Lower leg skin (tissue), 4 donors: ENCODE measurements at regions not wholly inside any gene's neighbourhood (a gene's known extent, or its start where the extent isn't known, plus 50 kb on each side); places are given as distances from the start of the nearest gene placed in this dataset.

Experiments
- DNase-seq, 2 donors: peaks; one replicate each; pipeline ENCODE4 v3.0.0-alpha.2; 2019; ENCODE audit warnings: low spot score in 2 of 2
- H3K4me3 ChIP-seq: fragments of 200-600 bp; sonication (generic); 2 replicates; pipeline ENCODE4 v1.5.1; 2017; ENCODE audit warnings: mild to moderate bottlenecking, low read depth; ENCODE audit not compliant: poor library complexity, severe bottlenecking
- CTCF ChIP-seq, 3 donors: fragments of 450-650 bp; IDR thresholded peaks; one replicate each; pipeline ENCODE4 v1.5.1; 2016; ENCODE audit warnings: antibody characterized with exemption in 3 of 3, mild to moderate bottlenecking in 3 of 3, moderate library complexity in 2 of 3
- POLR2A ChIP-seq, 2 donors: fragments of 450-650 bp; IDR thresholded peaks; one replicate each; pipeline ENCODE4 v1.6.1; 2016 to 2017; ENCODE audit warnings: antibody characterized with exemption in 2 of 2, mild to moderate bottlenecking in 1 of 2, moderate library complexity in 1 of 2
- WGBS, 2 donors: methylation state at CpG; one replicate each; pipeline ENCODE4 v1.1.5; 2018; 5-methylcytosine and 5-hydroxymethylcytosine counted together
- intact Hi-C: fragments of 100-400 bp; cut with DNase I; formaldehyde crosslinking; loops from one replicate; pipeline ENCODE4 v1.15.0; 2023; ENCODE audit warnings: low total_unique reads

DNA sequence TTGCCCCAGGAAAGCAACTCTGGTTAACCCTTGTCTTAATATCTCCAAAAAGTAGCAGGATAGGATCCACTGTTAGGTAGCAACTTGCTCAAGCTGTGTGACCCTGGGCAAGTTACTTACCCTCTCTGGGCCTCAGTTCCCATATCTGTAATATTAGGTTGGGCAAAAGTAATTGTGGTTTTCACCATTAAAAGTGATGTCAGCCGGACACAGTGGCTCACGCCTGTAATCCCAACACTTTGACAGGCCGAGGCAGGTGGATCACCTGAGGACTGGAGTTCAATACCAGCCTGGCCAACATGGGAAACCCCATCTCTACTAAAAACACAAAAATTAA lies 179.3 kb downstream of the FOXL1 start:
- 89 to 97% methylated on average over 3 of the region's 3 CpGs for WGBS, 2 donors
- no peak for DNase-seq
- no peak overlapping the region for H3K4me3 ChIP-seq
- no peak for TF ChIP-seq CTCF (IDR thresholded peaks at IDR 0.05)
- TF ChIP-seq POLR2A (IDR thresholded peaks at IDR 0.05) = no peak
- intact Hi-C loops = no loop called here

DNA sequence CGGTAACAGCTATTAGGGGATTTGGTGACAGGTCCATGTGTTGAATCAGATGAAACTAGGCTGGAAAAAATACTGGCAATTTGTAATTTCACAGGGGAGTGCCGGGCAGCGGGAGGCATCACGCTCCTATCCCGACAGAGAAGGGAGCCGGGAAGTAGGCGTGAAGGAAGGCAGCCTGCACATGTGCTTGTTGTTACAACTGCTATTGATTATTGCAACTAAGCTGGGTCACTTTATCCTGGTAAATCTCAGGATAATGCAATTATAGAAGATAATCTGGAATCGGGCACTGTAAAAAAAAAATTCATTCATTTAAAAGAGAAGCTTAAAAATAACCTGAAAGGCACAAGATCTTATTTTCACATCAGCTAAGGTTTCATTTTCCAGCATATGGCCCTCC lies 180.6 kb downstream of the FOXL1 start:
- no peak for TF ChIP-seq CTCF (IDR thresholded peaks at IDR 0.05)
- no peak for TF ChIP-seq POLR2A (IDR thresholded peaks at IDR 0.05)
- intact Hi-C loops = no loop called here
- DNase-seq = no peak
- no peak overlapping the region for H3K4me3 ChIP-seq
- WGBS, 2 donors = 59 to 60% methylated on average over 8 of the region's 8 CpGs

GRCh38 chr16:86761111-86762031 lies 183.0 kb downstream of the FOXL1 start:
- H3K4me3 ChIP-seq = no peak overlapping the region
- WGBS, 2 donors = 19% methylated on average over 29 of the region's 29 CpGs
- TF ChIP-seq POLR2A (IDR thresholded peaks at IDR 0.05) (no peak), CTCF (IDR thresholded peaks at IDR 0.05) (no peak)
- intact Hi-C loops = no loop called here
- peak in 1 of 2 donors; percentile 89 for DNase-seq

- 45 to 51% methylated on average over 9 of the region's 9 CpGs for WGBS, 2 donors
- DNase-seq = no peak
- intact Hi-C loops = no loop called here
- no peak overlapping the region for H3K4me3 ChIP-seq
- TF ChIP-seq POLR2A (IDR thresholded peaks at IDR 0.05) = no peak
- no peak for TF ChIP-seq CTCF (IDR thresholded peaks at IDR 0.05)
These were observed 183.7 kb downstream of the FOXL1 start for GRCh38 chr16:86762095-86762494.

GRCh38 chr16:86763819-86764218 lies 185.5 kb downstream of the FOXL1 start:
- TF ChIP-seq POLR2A (IDR thresholded peaks at IDR 0.05) (no peak), CTCF (IDR thresholded peaks at IDR 0.05) (no peak)
- no peak for DNase-seq
- WGBS, 2 donors = 81% methylated on average over 12 of the region's 12 CpGs
- H3K4me3 ChIP-seq = no peak overlapping the region
- intact Hi-C loops = no loop called here

DNA sequence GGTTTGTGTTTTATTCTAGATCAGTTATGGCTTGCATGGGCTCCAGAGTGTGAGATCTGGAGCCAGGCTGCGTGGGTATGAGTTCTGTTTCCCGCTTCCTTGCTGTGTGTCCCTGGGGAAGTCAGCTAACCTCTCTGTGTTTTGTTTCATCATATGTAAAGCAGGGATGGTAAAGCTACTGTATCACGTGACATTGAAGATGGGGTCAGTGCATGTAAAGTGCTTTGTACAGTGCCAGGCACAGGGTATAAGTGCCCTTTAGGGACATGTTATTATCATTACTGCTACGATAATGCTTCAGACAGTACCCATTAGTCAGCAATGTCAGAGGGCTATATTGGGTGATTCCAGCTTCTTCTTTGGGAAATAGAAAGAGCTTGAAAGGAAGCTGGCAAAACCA lies 186.2 kb downstream of the FOXL1 start:
- DNase-seq = no peak
- no peak overlapping the region for H3K4me3 ChIP-seq
- intact Hi-C loops = no loop called here

More for the DNA sequence above, 186.2 kb downstream of the FOXL1 start:
- TF ChIP-seq POLR2A (IDR thresholded peaks at IDR 0.05) (no peak), CTCF (IDR thresholded peaks at IDR 0.05) (no peak)
- 77 to 78% methylated on average over 4 of the region's 4 CpGs for WGBS, 2 donors
